DND-41 (cell line): ENCODE measurements at regions not wholly inside any gene's neighbourhood (a gene's known extent, or its start where the extent isn't known, plus 50 kb on each side); places are given as distances from the start of the nearest gene placed in this dataset.

ENCODE experiments used
- ATAC-seq: fragments of 200-7000 bp; cut with Tn5 transposase; 3 replicates; pipeline ENCODE4 v1.9.1; 2021; ENCODE audit warnings: low read depth; ENCODE audit not compliant: insufficient read depth
- DNase-seq: peaks from one replicate; pipeline ENCODE4 v3.0.0-alpha.2; 2020
- H2AFZ ChIP-seq: 2 replicates; pipeline ENCODE4 v1.6.0; 2012; ENCODE audit warnings: low read depth, low read length
- H3K27ac ChIP-seq: 2 replicates; pipeline ENCODE4 v1.5.1; 2012; ENCODE audit warnings: low read length, inconsistent platforms
- H3K27me3 ChIP-seq: fragments of 200-600 bp; sonication (generic); 2 replicates; pipeline ENCODE4 v1.6.0; 2012; ENCODE audit warnings: low read length, mild to moderate bottlenecking, inconsistent platforms; ENCODE audit not compliant: insufficient read depth, poor library complexity
- H3K36me3 ChIP-seq: 2 replicates; pipeline ENCODE4 v1.5.1; 2012; ENCODE audit warnings: low read length, inconsistent platforms; ENCODE audit not compliant: insufficient read depth
- H3K4me1 ChIP-seq: 2 replicates; pipeline ENCODE4 v1.5.1; 2012; ENCODE audit warnings: mild to moderate bottlenecking, low read length; ENCODE audit not compliant: insufficient read depth
- H3K4me2 ChIP-seq: 2 replicates; pipeline ENCODE4 v1.6.0; 2012; ENCODE audit warnings: mild to moderate bottlenecking, moderate library complexity, low read length, inconsistent platforms; ENCODE audit not compliant: insufficient read depth
- H3K4me3 ChIP-seq, 2 experiments: fragments of 200-600 bp in 1 of 2; shearing (Covaris generic) in 1 of 2; 2 replicates each; pipeline ENCODE4 v1.5.1; 2012 to 2016; ENCODE audit warnings: inconsistent platforms in 2 of 2, low read length in 2 of 2, mild to moderate bottlenecking in 2 of 2, low read depth in 1 of 2, moderate library complexity in 1 of 2
- H3K79me2 ChIP-seq: 2 replicates; pipeline ENCODE4 v1.6.0; 2012; ENCODE audit warnings: low read length, inconsistent platforms; ENCODE audit not compliant: insufficient read depth
- H3K9ac ChIP-seq: 2 replicates; pipeline ENCODE4 v1.6.0; 2012; ENCODE audit warnings: low read depth, mild to moderate bottlenecking, inconsistent platforms, low read length, moderate library complexity
- H3K9me3 ChIP-seq: 2 replicates; pipeline ENCODE4 v1.5.1; 2012; ENCODE audit warnings: low read length, moderate library complexity, mild to moderate bottlenecking, inconsistent platforms; ENCODE audit not compliant: insufficient read depth, severe bottlenecking
- H4K20me1 ChIP-seq: 2 replicates; pipeline ENCODE4 v1.6.0; 2012; ENCODE audit warnings: low read length; ENCODE audit not compliant: insufficient read depth
- EZH2 ChIP-seq: IDR thresholded peaks from 3 replicates; pipeline ENCODE4 v1.6.1; 2012; ENCODE audit warnings: borderline replicate concordance, low read depth, mild to moderate bottlenecking, moderate library complexity, low read length, inconsistent platforms; ENCODE audit not compliant: severe bottlenecking
- TF ChIP-seq, protein P1 (sequence below): IDR thresholded peaks from 2 replicates; pipeline ENCODE4 v1.5.1; 2012; ENCODE audit warnings: borderline replicate concordance, low read length, moderate library complexity, mild to moderate bottlenecking; ENCODE audit not compliant: poor library complexity, severe bottlenecking; ENCODE audit errors: extremely low read depth

DNA sequence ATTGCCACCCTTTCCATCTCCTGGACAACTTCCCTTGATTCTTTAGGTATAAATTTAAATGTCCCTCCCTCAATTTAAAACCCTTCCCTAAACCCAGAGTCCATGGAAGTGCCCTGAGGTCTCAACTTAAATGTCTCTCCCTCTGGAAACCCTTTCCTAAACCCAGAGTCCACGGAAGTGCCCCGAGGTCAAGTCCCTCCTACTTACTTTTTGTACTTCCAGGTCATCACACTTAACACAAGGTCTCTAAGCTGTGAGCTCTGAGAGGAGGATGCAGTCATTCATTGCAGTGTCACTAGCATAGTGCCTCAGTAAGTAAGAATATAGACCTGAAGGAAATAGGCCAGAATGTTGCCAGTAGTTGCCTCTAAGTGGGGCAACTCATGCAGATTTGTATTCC lies 78.2 kb upstream of the BNC1 start:
- Histone ChIP-seq H3K27me3 (peaks cover 27% of the 10 kb centered on the region), H3K4me3 (no peak overlapping the region), H3K4me2 (no peak overlapping the region), H3K9ac (no peak overlapping the region), H3K79me2 (no peaks in the 10 kb centered on the region), H3K4me1 (no peaks in the 10 kb centered on the region), H4K20me1 (no peaks in the 10 kb centered on the region), H3K36me3 (no peaks in the 10 kb centered on the region), H2AFZ (no peak overlapping the region), H3K27ac (no peak overlapping the region), H3K9me3 (no peaks in the 10 kb centered on the region)
- TF ChIP-seq, protein P1, sequence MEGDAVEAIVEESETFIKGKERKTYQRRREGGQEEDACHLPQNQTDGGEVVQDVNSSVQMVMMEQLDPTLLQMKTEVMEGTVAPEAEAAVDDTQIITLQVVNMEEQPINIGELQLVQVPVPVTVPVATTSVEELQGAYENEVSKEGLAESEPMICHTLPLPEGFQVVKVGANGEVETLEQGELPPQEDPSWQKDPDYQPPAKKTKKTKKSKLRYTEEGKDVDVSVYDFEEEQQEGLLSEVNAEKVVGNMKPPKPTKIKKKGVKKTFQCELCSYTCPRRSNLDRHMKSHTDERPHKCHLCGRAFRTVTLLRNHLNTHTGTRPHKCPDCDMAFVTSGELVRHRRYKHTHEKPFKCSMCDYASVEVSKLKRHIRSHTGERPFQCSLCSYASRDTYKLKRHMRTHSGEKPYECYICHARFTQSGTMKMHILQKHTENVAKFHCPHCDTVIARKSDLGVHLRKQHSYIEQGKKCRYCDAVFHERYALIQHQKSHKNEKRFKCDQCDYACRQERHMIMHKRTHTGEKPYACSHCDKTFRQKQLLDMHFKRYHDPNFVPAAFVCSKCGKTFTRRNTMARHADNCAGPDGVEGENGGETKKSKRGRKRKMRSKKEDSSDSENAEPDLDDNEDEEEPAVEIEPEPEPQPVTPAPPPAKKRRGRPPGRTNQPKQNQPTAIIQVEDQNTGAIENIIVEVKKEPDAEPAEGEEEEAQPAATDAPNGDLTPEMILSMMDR, result no peak
- no peak for TF ChIP-seq EZH2
- no peak for DNase-seq
- ATAC-seq, result no peak

GRCh38 chr15:83364501-83364900 lies 80.0 kb upstream of the BNC1 start:
- Histone ChIP-seq H4K20me1 (no peaks in the 10 kb centered on the region), H3K27ac (no peak overlapping the region), H2AFZ (no peak overlapping the region), H3K9ac (no peak overlapping the region), H3K36me3 (no peaks in the 10 kb centered on the region), H3K9me3 (no peaks in the 10 kb centered on the region), H3K79me2 (no peaks in the 10 kb centered on the region), H3K27me3 (peaks cover 28% of the 10 kb centered on the region), H3K4me1 (no peaks in the 10 kb centered on the region), H3K4me2 (no peak overlapping the region), H3K4me3 (no peak overlapping the region)
- no peak for TF ChIP-seq EZH2
- TF ChIP-seq, protein P1, result no peak
- no peak for ATAC-seq
- DNase-seq, result no peak

- Histone ChIP-seq H3K79me2 (no peaks in the 10 kb centered on the region), H3K4me3 (no peak overlapping the region), H4K20me1 (no peaks in the 10 kb centered on the region), H3K4me1 (no peaks in the 10 kb centered on the region), H3K27ac (no peak overlapping the region), H3K36me3 (no peaks in the 10 kb centered on the region), H3K27me3 (peaks cover 28% of the 10 kb centered on the region), H3K9ac (no peak overlapping the region), H2AFZ (no peak overlapping the region), H3K4me2 (no peak overlapping the region), H3K9me3 (no peaks in the 10 kb centered on the region)
- no peak for DNase-seq
- no peak for ATAC-seq
- TF ChIP-seq EZH2, result peak; percentile 60
- TF ChIP-seq, protein P1, result no peak
Measured at GRCh38 chr15:83365370-83365938, 81.0 kb upstream of the BNC1 start.
